HG02642 (cell line): ENCODE measurements at regions not wholly inside any gene's neighbourhood (a gene's known extent, or its start where the extent isn't known, plus 50 kb on each side); places are given as distances from the start of the nearest gene placed in this dataset.

Experiments
- ATAC-seq: cut with Tn5 transposase; IDR thresholded peaks from one replicate; pipeline ENCODE4 v1.9.1; 2021; ENCODE audit warnings: mild to moderate bottlenecking; ENCODE audit not compliant: unreplicated experiment, poor library complexity

- no peak for ATAC-seq
Observed at GRCh38 chr9:28841775-28842174, 1268.5 kb upstream of the C9orf72 start.

DNA sequence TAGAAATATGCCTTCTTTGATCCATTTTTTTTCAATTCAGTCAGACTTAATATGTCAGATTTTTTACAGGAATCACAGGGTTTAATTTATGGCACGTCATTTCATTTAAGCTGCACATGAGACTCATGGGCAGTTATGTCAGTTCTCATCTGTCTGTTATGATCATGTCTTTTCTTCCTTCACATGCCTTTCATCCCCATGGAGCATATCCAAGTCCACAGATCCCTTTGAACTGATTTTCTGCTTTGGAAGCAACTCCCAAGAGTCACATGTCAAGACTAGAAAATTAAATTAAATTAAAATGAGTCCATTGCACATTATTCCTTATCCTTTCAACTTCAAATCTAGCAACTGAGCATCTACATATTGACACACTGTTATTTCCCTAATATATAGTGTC lies 1274.0 kb upstream of the C9orf72 start:
- no peak for ATAC-seq

DNA sequence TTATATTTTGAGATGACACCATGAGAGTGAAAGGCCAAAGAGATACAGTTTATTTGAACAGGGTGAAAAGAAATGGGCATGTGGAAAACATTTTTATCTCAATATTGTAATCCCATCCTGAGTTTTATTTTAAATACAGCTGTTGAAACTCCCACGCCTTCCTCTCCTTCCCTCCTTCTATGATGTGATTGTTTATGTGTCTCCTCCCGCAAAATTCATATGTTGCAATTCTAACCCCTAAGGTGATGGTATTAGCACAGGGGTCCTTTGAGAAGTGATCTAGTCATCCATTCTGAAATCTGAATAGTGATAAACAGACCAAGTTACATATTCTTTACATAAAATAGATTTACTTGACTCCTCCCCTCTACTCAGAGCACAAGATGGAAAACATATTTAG lies 1275.4 kb upstream of the C9orf72 start:
- no peak for ATAC-seq

DNA sequence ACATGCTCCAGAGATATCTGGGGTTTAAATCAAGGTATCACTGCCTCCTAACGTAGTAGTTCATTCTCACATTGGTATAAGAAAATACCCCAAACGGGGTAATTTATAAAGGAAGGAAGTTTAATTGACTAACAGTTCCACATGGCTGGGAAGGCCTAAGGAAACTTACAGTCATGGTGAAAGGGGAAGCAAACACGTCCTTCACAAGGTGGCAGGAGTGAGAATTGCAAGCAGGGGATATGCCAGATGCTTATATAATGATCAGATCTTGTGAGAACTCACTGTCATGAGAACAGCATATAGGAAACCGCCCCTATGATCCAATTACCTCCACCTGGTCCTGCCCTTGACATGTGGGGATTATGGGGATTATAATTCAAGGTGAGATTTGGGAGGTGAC lies 1280.2 kb upstream of the C9orf72 start:
- no peak for ATAC-seq

DNA sequence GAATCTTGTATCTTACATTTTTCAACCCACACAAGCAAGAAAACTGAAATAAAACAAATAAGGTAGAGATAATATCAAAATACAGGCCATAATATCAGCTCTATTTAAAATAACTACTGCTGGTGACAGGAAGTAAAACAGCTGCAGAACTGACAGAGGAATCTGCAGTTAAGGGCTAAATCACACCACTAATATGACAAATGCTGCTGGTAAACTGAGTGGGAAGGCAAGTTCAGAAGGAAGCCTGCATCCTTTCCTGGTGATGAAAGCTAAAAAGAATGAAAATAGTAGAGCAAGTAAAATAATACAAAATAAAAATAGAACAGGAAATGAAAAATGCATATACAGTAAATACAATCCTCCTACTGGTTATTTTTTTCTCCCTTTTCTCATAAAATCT lies 1293.7 kb upstream of the C9orf72 start:
- ATAC-seq = no peak

GRCh38 chr9:28868228-28868990 lies 1295.1 kb upstream of the C9orf72 start:
- no peak for ATAC-seq

- no peak for ATAC-seq
Observed at GRCh38 chr9:28882529-28882928, 1309.2 kb upstream of the C9orf72 start.

GRCh38 chr9:28883234-28883633 lies 1310.0 kb upstream of the C9orf72 start:
- ATAC-seq = no peak

GRCh38 chr9:28887188-28887884 lies 1314.1 kb upstream of the C9orf72 start:
- ATAC-seq = no peak

DNA sequence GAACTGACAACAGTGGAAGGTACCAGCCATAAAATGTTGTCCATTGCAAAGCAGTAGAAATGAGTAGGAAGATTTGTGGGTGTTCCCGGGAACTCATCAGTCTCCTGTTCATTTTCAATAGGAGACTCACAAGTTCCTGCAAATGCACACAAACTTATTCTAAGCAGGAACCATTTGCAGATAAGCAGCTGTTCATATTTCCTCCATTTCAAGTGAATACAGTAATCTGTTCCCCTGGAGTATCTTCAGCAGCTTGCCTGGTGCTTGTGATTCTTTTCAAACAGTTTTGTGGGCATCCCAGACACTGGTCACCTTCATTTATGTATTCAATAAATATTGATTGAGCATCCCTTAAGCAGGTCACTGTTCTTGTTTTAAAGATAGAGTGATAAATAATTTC lies 1315.5 kb upstream of the C9orf72 start:
- ATAC-seq = no peak

DNA sequence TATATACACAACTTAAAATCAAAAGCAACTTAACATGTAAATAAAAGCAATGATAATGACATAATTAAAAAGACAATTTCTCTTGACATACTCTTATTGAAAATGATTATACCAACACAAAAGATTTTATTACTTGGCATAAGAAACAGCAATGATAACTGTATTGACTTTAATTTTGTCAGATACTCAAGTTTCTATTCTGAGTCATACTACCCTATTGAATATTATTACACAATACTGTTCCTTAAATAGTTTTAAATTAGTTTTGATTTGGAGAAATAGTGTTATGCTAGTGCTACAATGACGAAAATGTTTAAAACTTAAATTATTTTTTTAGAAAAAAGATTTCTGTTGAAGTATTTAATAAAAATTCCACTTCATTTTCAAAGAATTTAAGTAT lies 1319.3 kb upstream of the C9orf72 start:
- ATAC-seq = no peak

GRCh38 chr9:28899267-28899666 lies 1326.0 kb upstream of the C9orf72 start:
- ATAC-seq = no peak

GRCh38 chr9:28899926-28900325 lies 1326.6 kb upstream of the C9orf72 start:
- no peak for ATAC-seq

DNA sequence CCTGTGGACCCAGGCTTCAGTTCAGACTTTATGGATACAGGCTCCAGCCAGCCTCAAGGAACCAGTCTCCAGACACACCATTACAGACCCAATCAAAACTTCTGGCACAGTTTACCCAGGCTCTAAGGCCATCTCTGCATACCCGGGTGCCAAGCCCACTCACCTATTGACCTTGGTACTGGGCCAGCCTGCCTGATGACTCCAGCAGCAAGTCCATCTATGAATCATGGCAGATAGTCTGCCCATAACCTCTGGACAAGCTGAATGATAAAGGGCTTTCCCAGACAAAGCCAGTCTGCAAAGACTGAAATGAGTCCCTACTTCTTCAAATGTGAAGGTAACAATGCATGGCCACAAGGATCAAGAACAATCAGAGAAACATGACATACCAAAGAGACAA lies 1327.1 kb upstream of the C9orf72 start:
- ATAC-seq = no peak

DNA sequence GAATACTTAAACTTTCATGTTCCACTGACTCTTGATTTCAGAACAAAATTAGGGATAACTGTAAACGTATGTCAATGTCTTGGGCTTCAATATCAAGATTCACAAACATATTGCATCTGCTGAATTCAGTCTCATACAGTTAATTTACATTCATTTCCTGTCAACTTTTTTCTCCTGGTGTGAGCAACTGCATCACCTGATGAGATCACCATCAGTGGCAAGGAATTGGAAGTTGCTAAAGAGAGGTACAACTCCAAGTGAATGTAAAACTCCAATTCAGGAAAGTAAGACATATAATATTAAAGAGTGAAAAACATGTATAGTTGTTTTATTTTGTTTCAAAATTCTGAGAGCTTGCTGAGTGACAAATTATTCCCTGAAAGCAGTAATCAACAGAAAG lies 1336.2 kb upstream of the C9orf72 start:
- no peak for ATAC-seq

DNA sequence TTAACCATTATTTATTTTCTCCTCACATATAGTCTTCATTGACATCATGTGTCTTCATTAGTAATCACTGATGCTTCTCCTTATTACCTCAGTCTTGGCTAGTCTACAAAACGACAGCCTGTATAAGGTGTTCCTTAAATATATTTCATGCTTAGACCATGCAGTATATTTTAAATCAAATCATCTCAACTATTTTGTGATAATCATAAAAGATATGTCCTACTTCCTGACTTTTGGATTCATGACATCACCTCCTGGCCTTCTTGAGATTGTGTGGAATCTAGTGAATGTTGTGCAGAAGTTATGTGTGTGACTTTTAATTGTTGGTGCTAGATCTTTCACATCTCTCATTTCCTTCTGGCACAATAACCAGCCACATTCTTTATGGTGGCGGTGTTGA lies 1339.3 kb upstream of the C9orf72 start:
- no peak for ATAC-seq

DNA sequence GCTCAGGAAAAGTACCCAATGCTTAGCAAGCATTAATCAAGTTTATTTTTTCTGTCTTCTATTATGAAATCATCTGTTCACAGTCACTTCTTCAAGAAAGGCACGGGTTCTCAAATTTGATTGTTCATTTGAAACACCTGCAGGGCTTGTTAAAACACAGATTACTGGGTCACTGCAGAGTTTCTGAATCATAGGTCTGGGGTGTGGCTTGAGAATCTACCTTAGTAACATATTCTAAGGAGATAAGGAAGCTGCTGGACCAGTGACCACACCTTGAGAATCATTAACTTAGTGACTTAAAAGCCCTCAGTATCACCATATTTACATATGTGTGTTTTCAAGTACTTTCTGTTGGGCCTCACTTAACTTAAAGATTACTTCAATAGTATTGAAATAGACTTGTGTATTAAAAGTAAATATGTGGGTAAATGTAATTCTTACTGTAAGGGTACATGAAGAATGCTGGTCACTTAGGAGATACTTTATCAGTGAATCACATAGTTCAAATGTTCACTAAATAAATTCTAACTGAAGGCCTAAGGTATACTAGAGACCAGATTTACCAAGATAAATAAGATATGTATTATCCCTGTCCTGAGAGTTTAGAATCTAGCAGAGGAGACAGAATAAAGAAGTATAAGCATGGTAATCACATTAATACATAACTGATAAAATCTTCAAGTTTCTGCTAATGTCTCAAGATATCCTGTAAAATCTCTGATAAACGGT lies 1342.1 kb upstream of the C9orf72 start:
- ATAC-seq = no peak

DNA sequence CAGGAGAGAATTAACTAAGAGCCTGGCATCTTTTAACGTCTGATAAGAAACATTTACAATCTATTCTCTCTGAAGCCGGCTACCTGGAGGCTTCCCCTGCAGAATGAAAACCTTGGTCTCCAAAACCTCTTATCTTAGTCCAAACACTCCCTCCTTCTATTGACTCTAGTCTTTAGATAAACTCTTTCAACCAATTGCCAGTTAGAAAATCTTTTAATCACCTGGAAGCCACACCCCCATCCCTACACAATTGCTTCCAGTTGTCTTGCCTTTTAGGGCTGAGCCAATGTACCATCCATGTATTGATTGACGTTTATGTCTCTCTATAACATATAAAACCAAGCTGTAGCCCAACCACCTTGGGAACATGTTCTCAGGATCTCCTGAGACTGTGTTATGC lies 1343.1 kb upstream of the C9orf72 start:
- no peak for ATAC-seq

DNA sequence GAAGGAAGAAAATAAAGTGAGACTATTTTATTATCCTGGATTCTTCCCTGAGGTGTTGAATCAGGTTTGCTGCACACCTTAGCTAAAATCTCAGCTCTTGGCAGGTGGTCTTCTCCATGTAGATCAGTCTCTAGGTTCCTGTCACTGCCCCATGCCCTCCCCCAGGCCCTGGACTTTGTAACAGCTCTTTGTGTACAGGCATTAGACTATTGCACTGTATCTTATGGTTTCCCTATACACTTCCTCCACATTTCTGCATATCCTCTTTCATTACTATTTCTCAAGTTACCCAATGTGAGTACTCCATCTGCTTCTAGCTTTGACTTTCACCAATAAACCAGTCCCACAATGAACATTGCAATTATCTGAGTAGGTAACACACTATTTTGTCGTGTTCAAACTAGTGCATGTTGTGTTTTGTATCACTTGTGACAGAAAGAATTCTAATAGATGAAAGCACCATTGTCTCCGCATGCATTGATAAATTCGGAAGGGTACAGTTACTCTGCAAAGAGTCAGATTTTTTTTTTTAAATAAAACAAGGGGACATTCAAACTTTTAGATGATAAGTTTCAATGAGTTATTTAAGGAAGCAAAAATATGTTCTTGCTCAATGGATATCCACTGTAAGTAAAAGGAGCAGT lies 1348.7 kb upstream of the C9orf72 start:
- ATAC-seq = no peak

- ATAC-seq = no peak
Observed at GRCh38 chr9:28922891-28923290, 1349.6 kb upstream of the C9orf72 start.

DNA sequence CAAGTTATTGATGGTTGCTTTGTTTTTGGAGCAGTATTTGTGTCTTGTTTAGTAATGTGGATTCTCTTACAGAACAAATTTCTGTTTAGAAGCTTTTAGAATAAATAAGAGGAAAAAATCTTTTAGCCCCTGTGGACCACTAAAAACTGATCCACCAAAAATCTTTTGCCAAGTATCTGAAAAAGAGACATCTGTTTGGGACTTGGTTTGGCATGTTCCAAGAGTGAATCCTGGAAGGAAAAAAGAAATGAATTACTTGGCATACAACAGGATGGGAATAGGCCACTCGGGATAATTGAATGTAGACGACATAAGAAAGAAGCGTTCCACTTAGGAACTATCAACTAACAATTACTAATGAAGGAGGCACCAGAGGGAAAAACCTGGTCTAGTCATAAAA lies 1350.1 kb upstream of the C9orf72 start:
- no peak for ATAC-seq
